Mesothelial cell of epicardium (in vitro differentiated cells): ENCODE measurements at regions not wholly inside any gene's neighbourhood (a gene's known extent, or its start where the extent isn't known, plus 50 kb on each side); places are given as distances from the start of the nearest gene placed in this dataset.

Experiments used
- DNase-seq, 2 experiments: peaks; one replicate each; pipeline ENCODE4 v3.0.0; 2021; ENCODE audit warnings: low spot score in 2 of 2; ENCODE audit not compliant: unreplicated experiment in 2 of 2
- H3K27ac Mint-ChIP-seq: 2 replicates; pipeline ENCODE4 v1.8.0; 2021; ENCODE audit warnings: mixed read lengths
- H3K27me3 Mint-ChIP-seq: 2 replicates; pipeline ENCODE4 v1.8.0; 2021; ENCODE audit warnings: low read depth, mixed read lengths
- H3K36me3 Mint-ChIP-seq: 2 replicates; pipeline ENCODE4 v1.8.0; 2021; ENCODE audit warnings: mixed read lengths
- H3K4me1 Mint-ChIP-seq: 2 replicates; pipeline ENCODE4 v1.8.0; 2021; ENCODE audit warnings: mixed read lengths
- H3K4me3 Mint-ChIP-seq: 2 replicates; pipeline ENCODE4 v1.8.0; 2021; ENCODE audit warnings: mild to moderate bottlenecking, moderate library complexity, mixed read lengths
- H3K9me3 Mint-ChIP-seq: 2 replicates; pipeline ENCODE4 v1.8.0; 2021; ENCODE audit warnings: mixed read lengths
- TF ChIP-seq, protein P1 (sequence below): fragments of 200-600 bp; sonication (generic); IDR thresholded peaks from one replicate; pipeline ENCODE4 v1.5.0; 2021; ENCODE audit warnings: antibody characterized with exemption; ENCODE audit not compliant: unreplicated experiment

DNA sequence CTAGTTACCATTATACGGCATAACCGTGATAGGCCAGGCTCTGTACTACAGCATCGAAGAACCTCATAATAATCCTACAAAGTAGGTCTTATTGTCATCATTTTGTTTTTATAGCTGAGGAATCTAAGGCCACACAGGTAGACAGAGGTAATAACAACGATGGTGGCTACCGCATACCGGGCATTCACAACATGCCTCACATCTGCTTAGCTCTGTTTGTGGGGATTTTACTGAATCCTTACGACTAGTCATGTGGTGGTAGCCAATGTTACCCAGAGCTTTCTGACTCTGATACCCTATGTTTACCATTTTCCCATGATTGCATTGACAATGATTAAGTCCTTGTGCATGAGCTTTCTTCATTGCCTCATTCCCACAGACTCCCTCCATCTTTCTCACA, 269.4 kb downstream of the TCF7L2 start:
- no peak for DNase-seq
- TF ChIP-seq, protein P1, sequence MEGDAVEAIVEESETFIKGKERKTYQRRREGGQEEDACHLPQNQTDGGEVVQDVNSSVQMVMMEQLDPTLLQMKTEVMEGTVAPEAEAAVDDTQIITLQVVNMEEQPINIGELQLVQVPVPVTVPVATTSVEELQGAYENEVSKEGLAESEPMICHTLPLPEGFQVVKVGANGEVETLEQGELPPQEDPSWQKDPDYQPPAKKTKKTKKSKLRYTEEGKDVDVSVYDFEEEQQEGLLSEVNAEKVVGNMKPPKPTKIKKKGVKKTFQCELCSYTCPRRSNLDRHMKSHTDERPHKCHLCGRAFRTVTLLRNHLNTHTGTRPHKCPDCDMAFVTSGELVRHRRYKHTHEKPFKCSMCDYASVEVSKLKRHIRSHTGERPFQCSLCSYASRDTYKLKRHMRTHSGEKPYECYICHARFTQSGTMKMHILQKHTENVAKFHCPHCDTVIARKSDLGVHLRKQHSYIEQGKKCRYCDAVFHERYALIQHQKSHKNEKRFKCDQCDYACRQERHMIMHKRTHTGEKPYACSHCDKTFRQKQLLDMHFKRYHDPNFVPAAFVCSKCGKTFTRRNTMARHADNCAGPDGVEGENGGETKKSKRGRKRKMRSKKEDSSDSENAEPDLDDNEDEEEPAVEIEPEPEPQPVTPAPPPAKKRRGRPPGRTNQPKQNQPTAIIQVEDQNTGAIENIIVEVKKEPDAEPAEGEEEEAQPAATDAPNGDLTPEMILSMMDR: no peak
- no peaks in the 10 kb centered on the region for H3K36me3 Mint-ChIP-seq

DNA sequence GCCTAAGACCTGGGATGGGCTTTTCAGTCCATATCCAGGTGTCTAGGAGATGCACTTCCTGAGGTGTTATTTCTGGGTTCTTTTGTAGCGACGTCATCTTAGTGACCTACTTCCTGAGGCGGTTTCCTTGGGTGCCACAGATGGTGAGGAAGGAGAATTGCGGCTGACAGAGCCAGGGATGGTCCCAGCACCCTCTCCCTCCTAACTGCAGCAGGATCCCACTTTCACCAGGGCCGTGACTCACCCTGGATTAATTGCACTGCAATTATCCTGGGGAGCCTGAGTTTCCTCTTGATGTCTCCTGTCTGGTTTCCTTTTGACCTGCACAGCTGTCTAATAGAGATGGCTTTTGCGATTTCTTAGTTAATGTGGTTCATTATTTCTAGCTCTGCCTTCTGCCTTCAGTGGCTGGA, 271.7 kb downstream of the TCF7L2 start:
- no peak for DNase-seq
- H3K9me3 Mint-ChIP-seq: no peaks in the 10 kb centered on the region
- H3K4me3 Mint-ChIP-seq: no peak overlapping the region
- H3K36me3 Mint-ChIP-seq: no peaks in the 10 kb centered on the region
- TF ChIP-seq, protein P1: no peak
- peaks cover 5% of the 10 kb centered on the region for H3K27me3 Mint-ChIP-seq
- H3K4me1 Mint-ChIP-seq: peaks cover 8% of the 10 kb centered on the region
- peak overlapping the region; percentile 23 for H3K27ac Mint-ChIP-seq

More for the DNA sequence above, 269.4 kb downstream of the TCF7L2 start:
- Mint-ChIP-seq H3K4me3 (no peak overlapping the region), H3K27ac (no peak overlapping the region), H3K4me1 (peaks cover 8% of the 10 kb centered on the region), H3K9me3 (peaks cover 2% of the 10 kb centered on the region), H3K27me3 (peaks cover 5% of the 10 kb centered on the region)

DNA sequence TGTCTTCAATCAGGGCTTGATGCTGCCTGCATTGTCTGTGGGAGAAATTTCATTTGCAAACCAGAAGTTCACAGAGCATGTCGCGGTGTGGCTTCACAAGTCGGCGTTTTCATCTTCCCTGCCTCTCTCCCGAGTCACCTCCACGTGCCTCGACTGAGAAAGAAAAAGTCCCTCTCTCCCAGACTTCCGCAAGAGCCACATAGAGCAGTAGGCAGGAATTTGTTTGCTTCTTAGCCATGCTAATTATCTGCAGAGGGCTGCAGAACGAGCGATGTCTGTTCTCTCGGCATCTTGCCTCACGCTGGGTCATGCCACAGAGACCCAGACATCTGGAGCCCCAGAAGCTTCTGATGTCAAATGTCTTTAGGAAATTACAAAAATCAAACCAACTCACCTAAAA, 272.2 kb downstream of the TCF7L2 start:
- peak overlapping the region; percentile 23 for H3K27ac Mint-ChIP-seq
- H3K4me1 Mint-ChIP-seq: peaks cover 8% of the 10 kb centered on the region
- H3K36me3 Mint-ChIP-seq: no peaks in the 10 kb centered on the region
- no peak overlapping the region for H3K4me3 Mint-ChIP-seq
- TF ChIP-seq, protein P1: no peak
- peaks cover 5% of the 10 kb centered on the region for H3K27me3 Mint-ChIP-seq
- no peak for DNase-seq
- H3K9me3 Mint-ChIP-seq: no peaks in the 10 kb centered on the region

DNA sequence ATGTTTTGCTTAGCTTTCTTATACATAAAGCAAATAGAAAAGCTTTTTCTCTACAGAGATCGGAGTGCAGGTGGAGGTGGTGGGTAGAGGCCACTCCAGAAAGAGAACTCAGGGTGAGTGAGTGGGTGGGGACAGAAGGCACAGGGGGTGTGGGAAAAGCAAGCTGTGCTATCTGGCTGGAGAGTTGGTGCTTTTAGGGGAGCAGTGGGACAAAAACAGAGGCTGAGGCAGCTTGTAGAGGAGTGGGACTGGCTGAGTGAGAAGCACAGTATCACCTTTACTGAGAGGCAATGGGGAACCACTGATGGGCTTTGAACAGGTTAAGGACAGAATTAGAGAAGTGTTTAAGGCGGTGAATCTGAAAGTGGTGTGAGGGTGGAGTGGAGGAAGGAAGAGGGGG, 275.3 kb downstream of the TCF7L2 start:
- H3K36me3 Mint-ChIP-seq: no peaks in the 10 kb centered on the region
- no peak overlapping the region for H3K27ac Mint-ChIP-seq
- H3K27me3 Mint-ChIP-seq: peaks cover 8% of the 10 kb centered on the region
- no peak for DNase-seq
- peaks cover 14% of the 10 kb centered on the region for H3K4me1 Mint-ChIP-seq
- no peak overlapping the region for H3K4me3 Mint-ChIP-seq
- TF ChIP-seq, protein P1: no peak
- no peaks in the 10 kb centered on the region for H3K9me3 Mint-ChIP-seq

DNA sequence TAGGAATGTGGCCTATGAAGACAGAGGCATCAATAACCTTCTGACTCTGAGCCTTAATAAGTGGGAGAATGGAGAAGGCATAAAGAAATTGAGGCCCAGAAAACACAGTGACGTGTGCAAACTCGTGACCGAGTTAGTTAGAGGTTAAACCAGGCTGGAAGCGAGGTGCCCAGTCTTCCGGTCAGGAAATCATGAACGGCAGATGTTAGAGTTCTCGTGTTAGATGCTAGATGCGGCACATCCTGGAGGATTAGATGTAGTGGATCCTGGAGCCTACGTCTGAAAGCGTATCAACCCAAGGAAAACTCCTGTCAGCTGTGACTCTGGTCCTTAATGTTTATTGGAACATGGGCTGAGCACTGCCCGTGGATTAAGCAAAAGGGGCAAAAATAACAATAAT, 275.9 kb downstream of the TCF7L2 start:
- H3K27ac Mint-ChIP-seq: no peak overlapping the region
- TF ChIP-seq, protein P1: no peak
- no peak for DNase-seq
- no peak overlapping the region for H3K4me3 Mint-ChIP-seq
- H3K4me1 Mint-ChIP-seq: peaks cover 14% of the 10 kb centered on the region
- no peaks in the 10 kb centered on the region for H3K9me3 Mint-ChIP-seq
- peaks cover 8% of the 10 kb centered on the region for H3K27me3 Mint-ChIP-seq
- H3K36me3 Mint-ChIP-seq: no peaks in the 10 kb centered on the region

DNA sequence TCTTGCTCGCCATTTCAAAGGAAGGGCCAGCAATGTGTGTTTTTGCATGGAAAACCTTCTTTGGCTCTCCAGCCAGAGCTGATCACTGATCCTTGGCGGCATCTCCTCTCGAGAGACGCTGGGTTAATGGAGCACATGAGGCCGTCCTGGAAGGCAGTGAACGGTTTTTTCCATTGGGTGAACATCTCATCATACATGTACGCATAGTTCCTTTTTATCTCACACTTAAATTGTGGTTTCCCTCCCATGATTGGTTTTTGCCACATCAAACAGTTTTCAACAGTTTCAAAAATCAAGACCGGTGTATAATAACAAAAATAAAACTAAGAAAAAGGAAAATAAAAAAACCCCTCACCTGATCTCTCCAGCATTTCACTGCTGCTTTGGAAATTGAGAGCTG, 276.4 kb downstream of the TCF7L2 start:
- TF ChIP-seq, protein P1: no peak
- Mint-ChIP-seq H3K9me3 (no peaks in the 10 kb centered on the region), H3K4me1 (peaks cover 14% of the 10 kb centered on the region), H3K36me3 (no peaks in the 10 kb centered on the region), H3K4me3 (no peak overlapping the region), H3K27me3 (peaks cover 8% of the 10 kb centered on the region), H3K27ac (no peak overlapping the region)
- DNase-seq: no peak
